Endodermal cell (in vitro differentiated cells): ENCODE measurements at regions not wholly inside any gene's neighbourhood (a gene's known extent, or its start where the extent isn't known, plus 50 kb on each side); places are given as distances from the start of the nearest gene placed in this dataset.

Experiments used
- DNase-seq: peaks from one replicate; pipeline ENCODE4 v3.0.0-alpha.2; 2017
- H3K27ac ChIP-seq: 2 replicates; pipeline ENCODE4 v1.5.1; 2013; ENCODE audit warnings: mild to moderate bottlenecking, low read depth, low read length, moderate library complexity
- H3K27me3 ChIP-seq: 2 replicates; pipeline ENCODE4 v1.6.1; 2013; ENCODE audit warnings: mild to moderate bottlenecking, low read length, moderate library complexity; ENCODE audit not compliant: insufficient read depth, control insufficient read depth, poor library complexity, severe bottlenecking
- H3K36me3 ChIP-seq: 2 replicates; pipeline ENCODE4 v1.7.0; 2013; ENCODE audit warnings: mild to moderate bottlenecking, low read length, moderate library complexity; ENCODE audit not compliant: control insufficient read depth, insufficient read depth
- H3K4me1 ChIP-seq: one replicate; pipeline ENCODE4 v1.7.0; 2013; ENCODE audit warnings: low read length; ENCODE audit not compliant: control insufficient read depth, insufficient read depth
- H3K4me3 ChIP-seq: 2 replicates; pipeline ENCODE4 v1.5.1; 2013; ENCODE audit warnings: mild to moderate bottlenecking, low read length, moderate library complexity
- H3K9ac ChIP-seq: 2 replicates; pipeline ENCODE4 v1.6.1; 2013; ENCODE audit warnings: mild to moderate bottlenecking, low read length, moderate library complexity; ENCODE audit not compliant: poor library complexity, severe bottlenecking; ENCODE audit errors: extremely low read depth
- H3K9me3 ChIP-seq: 2 replicates; pipeline ENCODE4 v1.6.1; 2013; ENCODE audit warnings: mild to moderate bottlenecking, low read length, moderate library complexity; ENCODE audit not compliant: control insufficient read depth
- H3K27ac Mint-ChIP-seq: 2 replicates; pipeline ENCODE4 v1.8.0; 2020; ENCODE audit warnings: mixed read lengths
- H3K27me3 Mint-ChIP-seq: 2 replicates; pipeline ENCODE4 v1.8.0; 2021; ENCODE audit warnings: mild to moderate bottlenecking, mixed read lengths; ENCODE audit not compliant: insufficient read depth
- H3K36me3 Mint-ChIP-seq: 2 replicates; pipeline ENCODE4 v1.8.0; 2020; ENCODE audit warnings: low read depth, mixed read lengths
- H3K4me1 Mint-ChIP-seq: 2 replicates; pipeline ENCODE4 v1.8.0; 2020; ENCODE audit warnings: mixed read lengths
- H3K4me3 Mint-ChIP-seq: 2 replicates; pipeline ENCODE4 v1.8.0; 2020; ENCODE audit warnings: mild to moderate bottlenecking, moderate library complexity, mixed read lengths
- H3K9me3 Mint-ChIP-seq: 2 replicates; pipeline ENCODE4 v1.8.0; 2020; ENCODE audit warnings: mild to moderate bottlenecking, mixed read lengths
- WGBS, 2 experiments: methylation state at CpG; one replicate each; pipeline versions ENCODE4 v1.1.5 to v1.1.7; 2013; ENCODE audit warnings: missing lambda C conversion rate in 2 of 2, mixed read lengths in 1 of 2; ENCODE audit not compliant: insufficient coverage in 1 of 2, insufficient read length in 1 of 2; 5-methylcytosine and 5-hydroxymethylcytosine counted together
- TF ChIP-seq, protein P1 (sequence below): fragments of 200-600 bp; sonication (generic); conservative IDR thresholded peaks from 2 replicates; pipeline ENCODE4 v1.5.0; 2021; ENCODE audit warnings: antibody characterized with exemption, mild to moderate bottlenecking

DNA sequence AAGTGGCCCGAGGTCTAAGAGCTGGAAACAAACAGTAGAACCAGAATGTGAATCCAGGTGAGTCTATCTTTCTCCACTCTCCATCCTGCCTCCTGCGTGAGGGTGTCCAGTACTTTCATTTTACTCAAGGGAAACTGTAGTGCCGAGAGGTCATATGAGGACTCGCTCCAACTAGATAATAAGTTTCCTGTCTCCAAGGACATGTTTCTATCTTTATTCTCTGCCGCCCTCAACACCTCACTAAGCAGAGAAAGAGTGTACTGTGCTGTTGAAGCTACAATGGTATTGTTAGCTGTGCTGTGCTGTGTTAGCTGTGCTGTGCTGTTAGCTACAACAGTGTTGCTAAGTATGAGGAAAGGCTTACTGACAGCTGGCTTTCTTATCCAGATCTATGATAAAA, 137.9 kb upstream of the COL8A1 start:
- TF ChIP-seq, protein P1, sequence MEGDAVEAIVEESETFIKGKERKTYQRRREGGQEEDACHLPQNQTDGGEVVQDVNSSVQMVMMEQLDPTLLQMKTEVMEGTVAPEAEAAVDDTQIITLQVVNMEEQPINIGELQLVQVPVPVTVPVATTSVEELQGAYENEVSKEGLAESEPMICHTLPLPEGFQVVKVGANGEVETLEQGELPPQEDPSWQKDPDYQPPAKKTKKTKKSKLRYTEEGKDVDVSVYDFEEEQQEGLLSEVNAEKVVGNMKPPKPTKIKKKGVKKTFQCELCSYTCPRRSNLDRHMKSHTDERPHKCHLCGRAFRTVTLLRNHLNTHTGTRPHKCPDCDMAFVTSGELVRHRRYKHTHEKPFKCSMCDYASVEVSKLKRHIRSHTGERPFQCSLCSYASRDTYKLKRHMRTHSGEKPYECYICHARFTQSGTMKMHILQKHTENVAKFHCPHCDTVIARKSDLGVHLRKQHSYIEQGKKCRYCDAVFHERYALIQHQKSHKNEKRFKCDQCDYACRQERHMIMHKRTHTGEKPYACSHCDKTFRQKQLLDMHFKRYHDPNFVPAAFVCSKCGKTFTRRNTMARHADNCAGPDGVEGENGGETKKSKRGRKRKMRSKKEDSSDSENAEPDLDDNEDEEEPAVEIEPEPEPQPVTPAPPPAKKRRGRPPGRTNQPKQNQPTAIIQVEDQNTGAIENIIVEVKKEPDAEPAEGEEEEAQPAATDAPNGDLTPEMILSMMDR, result no peak
- Histone ChIP-seq H3K9ac (no peak overlapping the region), H3K9me3 (no peaks in the 10 kb centered on the region), H3K27ac (no peak overlapping the region), H3K27me3 (no peaks in the 10 kb centered on the region), H3K36me3 (no peaks in the 10 kb centered on the region), H3K4me3 (no peak overlapping the region), H3K4me1 (peaks cover 4% of the 10 kb centered on the region)
- Mint-ChIP-seq H3K27me3 (peaks cover 2% of the 10 kb centered on the region), H3K9me3 (no peaks in the 10 kb centered on the region), H3K36me3 (no peaks in the 10 kb centered on the region), H3K4me1 (peaks cover 3% of the 10 kb centered on the region), H3K4me3 (no peak overlapping the region), H3K27ac (no peak overlapping the region)
- 89 to 96% methylated on average over 4 to 5 of the region's 5 CpGs for WGBS, 2 experiments
- no peak for DNase-seq

DNA sequence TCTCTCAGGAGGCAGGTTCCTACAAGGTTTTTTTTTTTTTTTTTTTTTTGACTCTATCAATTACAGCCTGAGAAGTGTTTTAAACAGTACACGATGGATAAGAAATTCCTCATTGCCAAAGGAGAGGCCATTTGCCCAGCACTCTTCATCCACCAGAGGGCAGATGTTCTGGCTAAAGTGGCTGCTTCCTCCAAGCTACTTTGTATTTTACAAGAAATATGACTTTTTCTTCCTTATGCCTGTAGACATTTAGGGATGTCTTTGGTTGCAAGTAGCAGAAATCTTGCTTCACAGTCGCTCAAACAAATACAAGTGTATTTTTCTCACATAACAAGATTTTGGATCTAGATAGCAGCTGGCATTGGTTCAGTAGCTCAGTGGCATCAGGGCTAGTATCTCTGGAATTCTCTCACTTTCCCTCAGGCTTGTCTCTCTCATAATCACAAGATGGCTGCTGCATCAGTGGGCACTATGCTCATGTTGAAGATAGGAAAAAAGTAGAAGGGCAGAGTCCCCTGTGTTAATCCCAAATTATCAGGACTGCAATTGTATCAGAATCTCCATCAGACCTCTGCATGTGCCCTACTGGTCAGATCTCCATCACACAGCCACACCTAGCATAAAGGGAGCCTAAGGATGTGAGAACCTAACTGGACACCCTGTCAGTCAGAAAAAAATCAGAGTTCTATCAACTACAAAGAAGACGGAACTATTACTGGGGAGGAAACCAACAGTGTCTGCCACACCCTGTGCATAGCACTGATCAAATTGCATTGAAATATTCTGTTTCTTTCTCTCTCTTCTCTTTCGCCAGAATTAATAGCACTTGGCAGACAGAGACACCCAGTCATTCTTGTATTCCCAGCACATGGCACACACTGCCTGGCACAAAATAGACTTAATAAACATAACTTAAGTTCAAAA, 138.9 kb upstream of the COL8A1 start:
- WGBS, 2 experiments, result 68 to 75% methylated on average over 3 to 4 of the region's 4 CpGs
- Histone ChIP-seq H3K27me3 (no peaks in the 10 kb centered on the region), H3K9ac (no peak overlapping the region), H3K27ac (no peak overlapping the region), H3K4me3 (no peak overlapping the region), H3K9me3 (no peaks in the 10 kb centered on the region), H3K4me1 (peaks cover 4% of the 10 kb centered on the region), H3K36me3 (no peaks in the 10 kb centered on the region)
- no peaks in the 10 kb centered on the region for H3K36me3 Mint-ChIP-seq
- peaks cover 2% of the 10 kb centered on the region for H3K27me3 Mint-ChIP-seq
- no peaks in the 10 kb centered on the region for H3K9me3 Mint-ChIP-seq
- TF ChIP-seq, protein P1, result peak; percentile 95
- H3K4me3 Mint-ChIP-seq, result no peak overlapping the region
- DNase-seq, result peak; percentile 77
- H3K27ac Mint-ChIP-seq, result no peak overlapping the region
- peaks cover 3% of the 10 kb centered on the region for H3K4me1 Mint-ChIP-seq

DNA sequence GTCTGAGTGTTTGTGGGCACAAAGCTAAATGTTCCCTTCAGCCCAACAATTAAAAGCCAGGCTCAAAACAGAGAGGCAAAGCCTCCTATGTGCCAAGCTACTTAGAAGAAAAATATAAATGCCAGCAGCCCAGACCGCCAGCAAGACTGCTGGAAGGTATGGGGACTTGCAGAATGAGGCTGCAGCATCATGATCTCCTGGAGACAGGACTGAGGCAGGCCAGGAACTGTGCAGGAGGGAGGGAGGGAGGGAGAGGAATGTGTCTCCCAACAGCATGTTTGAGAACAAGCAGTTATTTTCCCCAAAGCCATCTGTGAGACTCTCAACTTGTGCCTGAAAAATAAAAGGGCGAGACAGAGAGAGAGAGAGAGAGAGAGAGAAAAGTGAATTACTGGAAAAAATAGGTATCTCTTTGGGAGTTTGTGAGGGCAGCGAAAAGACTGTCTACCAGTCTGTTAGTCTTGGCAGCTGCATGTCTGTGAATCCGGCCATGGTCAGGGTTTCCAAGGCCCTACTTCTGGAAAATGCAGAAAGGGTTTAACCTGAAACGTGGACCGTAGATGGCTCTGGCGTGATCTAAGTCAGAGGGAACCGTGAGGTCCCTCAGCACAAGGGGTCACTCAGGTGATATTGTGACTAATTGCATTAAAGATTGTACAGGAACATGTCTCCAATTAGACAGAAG, 139.7 kb upstream of the COL8A1 start:
- TF ChIP-seq, protein P1, result no peak
- 75 to 80% methylated on average over 5 to 8 of the region's 8 CpGs for WGBS, 2 experiments
- no peak for DNase-seq
- no peaks in the 10 kb centered on the region for H3K27me3 ChIP-seq
- Mint-ChIP-seq H3K27me3 (peaks cover 2% of the 10 kb centered on the region), H3K27ac (no peak overlapping the region), H3K36me3 (no peaks in the 10 kb centered on the region), H3K9me3 (no peaks in the 10 kb centered on the region), H3K4me1 (peaks cover 3% of the 10 kb centered on the region), H3K4me3 (no peak overlapping the region)
- H3K36me3 ChIP-seq, result no peaks in the 10 kb centered on the region
- peaks cover 3% of the 10 kb centered on the region for H3K4me1 ChIP-seq
- H3K9me3 ChIP-seq, result no peaks in the 10 kb centered on the region
- no peak overlapping the region for H3K27ac ChIP-seq
- no peak overlapping the region for H3K4me3 ChIP-seq
- no peak overlapping the region for H3K9ac ChIP-seq
